Calu3 (cell line): ENCODE measurements at regions not wholly inside any gene's neighbourhood (a gene's known extent, or its start where the extent isn't known, plus 50 kb on each side); places are given as distances from the start of the nearest gene placed in this dataset.

Experiments
- BruUV-seq: library from RNA; stranded (reverse); fragments of 400-500 nt; replicated peaks from 2 replicates; lab custom pipeline; 2021; lab: Mats Ljungman, UMichigan
- CTCF ChIA-PET: fragments of 300-600 bp; sonication (Branson Sonifier 250); formaldehyde crosslinking; loops from one replicate; lab custom pipeline; 2022; ENCODE audit warnings: antibody characterized with exemption; lab: Charles Lee
- DNase-seq: peaks from one replicate; pipeline ENCODE4 v3.0.0; 2022
- H3K27ac Mint-ChIP-seq: one replicate; pipeline ENCODE4 v1.8.0; 2022; ENCODE audit warnings: mixed read lengths; ENCODE audit not compliant: unreplicated experiment
- H3K27me3 Mint-ChIP-seq: one replicate; pipeline ENCODE4 v1.8.0; 2022; ENCODE audit warnings: mixed read lengths; ENCODE audit not compliant: unreplicated experiment
- H3K36me3 Mint-ChIP-seq: one replicate; pipeline ENCODE4 v1.8.0; 2022; ENCODE audit warnings: mild to moderate bottlenecking, moderate library complexity, mixed read lengths; ENCODE audit not compliant: insufficient read depth, unreplicated experiment
- H3K4me1 Mint-ChIP-seq: one replicate; pipeline ENCODE4 v1.8.0; 2022; ENCODE audit warnings: mild to moderate bottlenecking, low read depth, mixed read lengths; ENCODE audit not compliant: unreplicated experiment
- H3K4me3 Mint-ChIP-seq: one replicate; pipeline ENCODE4 v1.8.0; 2022; ENCODE audit warnings: mild to moderate bottlenecking, low read depth, moderate library complexity, mixed read lengths; ENCODE audit not compliant: unreplicated experiment
- H3K9me3 Mint-ChIP-seq: one replicate; pipeline ENCODE4 v1.8.0; 2022; ENCODE audit warnings: low read depth, mixed read lengths; ENCODE audit not compliant: unreplicated experiment
- CTCF ChIP-seq: fragments of 200-600 bp; IDR thresholded peaks from one replicate; pipeline ENCODE4 v1.8.0; 2022; ENCODE audit warnings: antibody characterized with exemption; ENCODE audit not compliant: unreplicated experiment
- intact Hi-C: fragments of 100-400 bp; cut with micrococcal nuclease; formaldehyde crosslinking; loops from one replicate; pipeline ENCODE4 v1.10.0; 2022; ENCODE audit not compliant: unreplicated experiment

GRCh38 chr2:67626656-67627055 is 229.5 kb downstream of the ETAA1 start:
- intact Hi-C loops, result no loop called here
- H3K4me3 Mint-ChIP-seq, result no peak overlapping the region
- no peaks in the 10 kb centered on the region for H3K36me3 Mint-ChIP-seq
- no TSS peak for BruUV-seq
- H3K9me3 Mint-ChIP-seq, result peaks cover 2% of the 10 kb centered on the region
- no peak overlapping the region for H3K27ac Mint-ChIP-seq
- no peak for TF ChIP-seq CTCF
- CTCF ChIA-PET, result no interaction called here
- no peaks in the 10 kb centered on the region for H3K27me3 Mint-ChIP-seq
- no peak for DNase-seq
- H3K4me1 Mint-ChIP-seq, result no peaks in the 10 kb centered on the region

DNA sequence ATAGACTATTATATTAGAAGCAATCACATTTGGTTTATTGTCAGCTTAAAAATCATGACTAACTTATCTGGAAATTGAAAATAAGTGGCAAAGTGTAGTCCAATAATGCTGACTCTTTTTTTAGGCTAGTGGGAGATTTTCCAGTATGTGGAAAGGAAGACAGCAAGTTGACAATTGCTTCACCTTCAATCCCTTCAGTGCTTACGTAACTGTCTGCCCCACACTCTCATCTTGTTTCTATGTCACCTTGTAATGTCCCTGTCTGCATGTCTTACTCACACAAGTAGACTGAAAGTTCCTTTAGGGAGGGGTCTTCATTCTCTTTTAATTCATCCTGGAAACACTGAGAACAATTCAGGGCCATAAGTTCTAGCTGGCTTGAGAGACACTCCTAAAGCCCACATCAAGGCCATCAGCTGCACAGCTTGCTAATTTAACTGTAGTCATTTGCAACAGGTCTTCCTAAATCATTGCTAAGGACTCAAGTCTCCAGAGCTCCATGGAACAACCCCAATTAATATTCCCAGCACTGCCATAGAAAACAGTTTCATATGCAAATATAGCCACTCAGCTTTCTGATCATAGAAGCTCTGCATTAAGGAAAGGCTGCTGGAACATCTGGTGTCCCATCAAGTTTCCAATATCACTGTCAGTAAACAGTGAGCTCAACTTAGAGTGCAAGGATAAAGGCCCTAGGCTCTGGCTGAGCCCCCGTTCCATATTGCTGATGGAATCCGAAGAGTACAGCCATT is 230.5 kb downstream of the ETAA1 start:
- TF ChIP-seq CTCF, result no peak
- no peak overlapping the region for H3K4me3 Mint-ChIP-seq
- no peak overlapping the region for H3K27ac Mint-ChIP-seq
- CTCF ChIA-PET, result no interaction called here
- no peaks in the 10 kb centered on the region for H3K36me3 Mint-ChIP-seq
- H3K4me1 Mint-ChIP-seq, result no peaks in the 10 kb centered on the region
- intact Hi-C loops, result no loop called here
- H3K9me3 Mint-ChIP-seq, result peaks cover 2% of the 10 kb centered on the region
- H3K27me3 Mint-ChIP-seq, result no peaks in the 10 kb centered on the region
- DNase-seq, result no peak
- no TSS peak for BruUV-seq

GRCh38 chr2:67628892-67629291 is 231.8 kb downstream of the ETAA1 start:
- H3K36me3 Mint-ChIP-seq, result no peaks in the 10 kb centered on the region
- H3K27me3 Mint-ChIP-seq, result no peaks in the 10 kb centered on the region
- H3K9me3 Mint-ChIP-seq, result peaks cover 2% of the 10 kb centered on the region
- H3K4me1 Mint-ChIP-seq, result no peaks in the 10 kb centered on the region
- no peak overlapping the region for H3K4me3 Mint-ChIP-seq
- BruUV-seq, result no TSS peak
- intact Hi-C loops, result no loop called here
- no peak for TF ChIP-seq CTCF
- DNase-seq, result no peak
- H3K27ac Mint-ChIP-seq, result no peak overlapping the region
- CTCF ChIA-PET, result no interaction called here

DNA sequence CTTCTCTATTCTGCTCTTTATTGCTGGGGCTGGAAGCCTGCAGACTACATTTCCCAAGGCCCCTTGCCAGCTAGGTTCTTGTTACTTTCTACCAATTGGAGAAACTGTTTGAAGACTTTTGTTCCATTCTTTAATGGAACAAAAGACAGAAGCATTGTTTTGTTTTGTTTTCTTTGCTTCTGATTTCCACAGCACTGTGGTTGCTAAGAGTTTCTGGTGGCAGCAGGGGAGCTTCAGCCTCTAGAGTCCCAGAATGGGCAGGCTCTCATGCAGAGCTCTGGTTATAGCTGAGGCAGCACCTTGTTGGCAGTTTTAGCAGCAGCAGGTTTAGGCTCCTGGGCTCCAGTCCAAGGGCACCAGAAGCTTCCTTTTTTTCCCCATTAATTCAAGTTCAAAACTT is 234.3 kb downstream of the ETAA1 start:
- intact Hi-C loops, result no loop called here
- Mint-ChIP-seq H3K27me3 (no peaks in the 10 kb centered on the region), H3K9me3 (no peaks in the 10 kb centered on the region), H3K4me3 (no peak overlapping the region), H3K36me3 (no peaks in the 10 kb centered on the region), H3K4me1 (no peaks in the 10 kb centered on the region), H3K27ac (no peak overlapping the region)
- no peak for TF ChIP-seq CTCF
- CTCF ChIA-PET, result no interaction called here
- no peak for DNase-seq
- BruUV-seq, result no TSS peak
